WTC11 (cell line): ENCODE measurements at regions not wholly inside any gene's neighbourhood (a gene's known extent, or its start where the extent isn't known, plus 50 kb on each side); places are given as distances from the start of the nearest gene placed in this dataset.

Experiments
- JAZF1 ChIP-seq: fragments of 250-450 bp; sonication (Bioruptor Pico); IDR thresholded peaks from 2 replicates; pipeline ENCODE4 v1.9.0; 2021; ENCODE audit warnings: moderate library complexity, mild to moderate bottlenecking, inconsistent platforms
- TF ChIP-seq, protein P1 (sequence below): sonication (generic); formaldehyde crosslinking; IDR thresholded peaks from 2 replicates; pipeline ENCODE4 v1.8.0; 2022; ENCODE audit warnings: mild to moderate bottlenecking, missing genetic modification reagents

DNA sequence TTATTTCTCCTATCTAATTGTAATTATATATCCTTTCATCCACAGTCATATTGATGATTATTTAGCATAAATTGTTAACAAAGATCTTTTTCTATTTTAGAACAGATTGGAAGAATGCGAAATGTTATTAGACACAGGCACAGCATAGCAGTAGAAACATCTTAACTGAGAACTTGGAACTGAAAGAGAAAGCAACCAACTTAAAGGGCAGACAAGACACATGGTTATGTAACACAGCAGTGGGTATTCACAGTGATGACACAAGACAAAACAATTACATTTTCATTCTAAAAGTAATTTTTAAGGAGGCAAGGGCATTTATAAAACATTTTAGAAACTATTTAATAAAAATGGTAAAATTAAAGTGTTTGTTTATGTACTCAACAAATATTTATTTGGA is 57.7 kb upstream of the MEF2C start:
- TF ChIP-seq JAZF1: no peak
- TF ChIP-seq, protein P1, sequence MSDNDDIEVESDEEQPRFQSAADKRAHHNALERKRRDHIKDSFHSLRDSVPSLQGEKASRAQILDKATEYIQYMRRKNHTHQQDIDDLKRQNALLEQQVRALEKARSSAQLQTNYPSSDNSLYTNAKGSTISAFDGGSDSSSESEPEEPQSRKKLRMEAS (CRISPR knock-in tag): no peak
